GM21367 (cell line): ENCODE measurements at regions not wholly inside any gene's neighbourhood (a gene's known extent, or its start where the extent isn't known, plus 50 kb on each side); places are given as distances from the start of the nearest gene placed in this dataset.
"Not testable (repeated sequence)": the region's sequence is repeated elsewhere in the genome, so short reads cannot be mapped to it uniquely, and the experiment has no call there.

Source experiments
- ATAC-seq: cut with Tn5 transposase; IDR thresholded peaks from one replicate; pipeline ENCODE4 v1.9.1; 2021; ENCODE audit not compliant: unreplicated experiment

DNA sequence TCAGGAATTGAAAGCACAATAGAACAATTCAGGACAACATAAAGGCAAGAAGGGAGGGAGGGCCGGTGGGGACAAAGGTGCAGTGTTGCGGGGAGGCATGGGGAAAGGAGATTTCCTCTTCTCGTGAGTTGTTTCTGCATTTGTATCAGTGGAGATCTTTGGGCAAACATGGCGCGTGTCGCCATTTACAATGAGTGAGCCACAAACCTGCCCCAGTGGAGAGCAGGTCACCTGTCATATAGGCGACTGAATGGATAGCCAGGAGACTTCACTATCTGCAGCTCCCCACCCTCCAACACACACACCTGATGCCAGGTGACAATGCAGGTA is 87.7 kb upstream of the SLC45A1 start:
- ATAC-seq: no peak

- no peak for ATAC-seq
Measured at GRCh38 chr1:8228253-8228652, 89.7 kb upstream of the SLC45A1 start.

DNA sequence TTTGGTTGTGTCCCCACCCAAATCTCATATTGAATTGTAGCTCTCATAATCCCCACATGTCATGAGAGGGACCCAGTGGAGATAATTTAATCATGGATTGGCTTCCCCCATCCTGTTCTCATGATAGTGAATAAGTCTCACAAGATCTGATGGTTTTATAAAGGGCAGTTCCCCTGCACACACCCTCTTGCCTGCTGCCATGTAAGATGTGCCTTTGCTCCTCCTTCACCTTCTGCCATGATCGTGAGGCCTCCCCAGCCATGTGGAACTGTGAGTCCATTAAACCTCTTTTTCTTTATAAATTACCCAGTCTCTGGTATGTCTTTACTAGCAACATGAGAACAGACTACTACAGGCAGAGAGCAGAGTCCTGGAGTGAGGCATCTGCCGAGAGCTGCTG is 90.2 kb upstream of the SLC45A1 start:
- not testable (repeated sequence) for ATAC-seq

DNA sequence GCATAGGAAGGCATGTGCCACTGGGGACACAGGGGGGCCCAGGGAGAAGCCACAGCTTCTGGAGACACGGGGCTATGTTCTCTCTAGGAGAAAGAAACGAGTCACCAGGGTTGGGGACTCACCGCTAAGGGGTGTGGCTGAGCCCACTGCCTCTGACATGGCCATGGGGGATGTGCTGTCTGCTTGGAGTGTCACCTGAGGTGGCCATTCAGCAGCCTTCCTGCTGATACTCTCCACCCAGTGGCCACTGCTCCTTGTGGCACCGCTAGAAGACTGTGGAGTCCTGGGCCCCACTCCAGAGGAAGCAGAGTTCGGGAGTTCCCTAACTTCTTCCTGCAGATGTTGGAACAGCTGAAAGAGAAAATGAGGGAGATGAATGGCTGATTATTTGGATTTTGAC is 91.2 kb upstream of the SLC45A1 start:
- ATAC-seq: no peak

DNA sequence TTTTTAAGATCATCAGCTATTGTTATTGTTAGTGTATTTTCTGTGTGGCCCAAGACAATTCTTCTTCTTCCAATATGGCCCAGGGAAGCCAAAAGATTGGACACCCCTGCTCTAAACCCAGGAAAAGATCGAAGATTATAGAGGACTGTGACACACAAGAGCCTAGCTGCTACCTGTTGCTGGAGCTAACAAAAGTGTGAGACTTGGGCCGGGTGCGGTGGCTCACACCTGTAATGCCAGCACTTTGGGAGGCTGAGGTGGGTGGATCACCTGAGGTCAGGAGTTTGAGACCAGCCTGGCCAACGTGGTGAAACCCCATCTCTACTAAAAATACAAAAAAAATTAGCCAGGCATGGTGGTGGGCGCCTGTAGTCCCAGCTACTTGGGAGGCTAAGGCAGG is 91.9 kb upstream of the SLC45A1 start:
- not testable (repeated sequence) for ATAC-seq

- no peak for ATAC-seq
Measured at GRCh38 chr1:8223526-8223925, 94.4 kb upstream of the SLC45A1 start.

GRCh38 chr1:8222789-8223188 is 95.1 kb upstream of the SLC45A1 start:
- no peak for ATAC-seq

DNA sequence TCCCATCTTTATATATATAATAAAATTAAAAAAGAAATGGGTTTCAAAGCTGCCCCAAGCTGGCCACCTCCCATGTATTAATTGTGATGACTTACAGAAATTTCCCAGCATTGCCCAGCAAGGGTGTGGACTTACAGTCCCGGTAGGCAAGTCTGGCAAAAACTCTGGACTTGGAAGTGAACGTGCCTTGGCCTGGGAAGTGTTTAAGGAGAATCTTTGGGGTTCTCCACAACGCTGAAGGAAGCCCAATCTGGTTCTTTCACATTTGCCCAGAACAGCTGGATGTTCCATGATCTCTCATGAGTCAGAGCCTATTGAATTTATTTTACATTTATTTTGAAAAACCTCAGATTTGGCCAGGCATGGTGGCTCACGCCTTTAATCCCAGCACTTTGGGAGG is 98.4 kb upstream of the SLC45A1 start:
- ATAC-seq: no peak

- no peak for ATAC-seq
Measured at GRCh38 chr1:8218351-8219092, 99.4 kb upstream of the SLC45A1 start.

- ATAC-seq: no peak
Measured at GRCh38 chr1:8217809-8218208, 100.1 kb upstream of the SLC45A1 start.

DNA sequence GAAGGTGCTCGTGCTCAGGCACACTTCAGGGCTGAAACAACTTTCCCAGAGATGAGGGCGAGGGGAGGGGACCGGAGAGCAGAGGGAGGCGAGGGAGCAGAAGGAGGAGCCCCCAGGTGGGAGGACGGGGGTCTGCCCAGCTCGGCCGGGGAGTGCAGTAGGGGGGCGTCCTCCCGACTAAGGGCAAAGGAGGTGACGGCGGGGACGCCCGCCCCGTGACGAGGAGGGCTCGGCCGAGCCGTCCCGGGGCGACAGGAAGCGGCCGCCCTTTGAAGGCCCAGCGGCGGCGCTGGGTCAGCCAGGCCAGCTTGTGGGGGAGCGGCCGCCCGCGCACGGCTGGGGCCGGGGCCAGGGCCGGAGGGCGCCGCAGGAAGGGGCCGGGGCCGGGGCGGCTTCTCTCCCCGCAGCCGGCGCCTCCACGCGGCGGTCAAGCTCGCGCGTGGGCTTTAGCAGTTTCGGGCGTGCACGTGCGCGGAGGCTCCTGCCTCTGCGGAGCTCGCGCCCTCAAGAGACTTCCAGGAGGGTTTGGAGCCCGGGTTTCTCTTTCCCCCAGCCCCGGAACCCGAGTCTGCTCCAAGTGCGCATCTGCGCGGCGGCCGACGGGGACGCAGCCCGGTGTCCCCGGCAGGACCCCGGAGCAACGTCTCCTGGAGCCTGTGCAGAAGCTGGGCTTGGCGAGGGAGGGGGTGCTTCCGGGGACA is 100.8 kb upstream of the SLC45A1 start:
- no peak for ATAC-seq

DNA sequence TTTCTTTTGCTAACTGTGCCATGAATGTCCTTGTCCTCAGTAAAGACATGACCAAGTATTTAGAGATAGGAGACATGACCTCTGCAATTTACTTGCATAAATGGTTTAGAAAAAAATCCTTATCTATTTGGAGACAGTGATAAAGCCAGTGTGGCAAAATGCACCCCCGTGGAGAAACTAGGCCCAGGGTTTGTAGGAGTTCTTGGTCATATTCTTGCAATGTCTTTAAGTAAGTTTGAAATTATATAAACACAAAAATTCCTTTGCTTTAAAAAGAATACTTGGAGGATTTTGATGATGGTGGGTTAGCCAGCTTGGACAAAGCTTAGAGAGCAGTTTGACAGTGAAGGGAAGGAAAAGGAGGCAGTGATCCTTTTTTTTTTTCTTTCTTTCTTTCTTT is 101.9 kb upstream of the SLC45A1 start:
- no peak for ATAC-seq

DNA sequence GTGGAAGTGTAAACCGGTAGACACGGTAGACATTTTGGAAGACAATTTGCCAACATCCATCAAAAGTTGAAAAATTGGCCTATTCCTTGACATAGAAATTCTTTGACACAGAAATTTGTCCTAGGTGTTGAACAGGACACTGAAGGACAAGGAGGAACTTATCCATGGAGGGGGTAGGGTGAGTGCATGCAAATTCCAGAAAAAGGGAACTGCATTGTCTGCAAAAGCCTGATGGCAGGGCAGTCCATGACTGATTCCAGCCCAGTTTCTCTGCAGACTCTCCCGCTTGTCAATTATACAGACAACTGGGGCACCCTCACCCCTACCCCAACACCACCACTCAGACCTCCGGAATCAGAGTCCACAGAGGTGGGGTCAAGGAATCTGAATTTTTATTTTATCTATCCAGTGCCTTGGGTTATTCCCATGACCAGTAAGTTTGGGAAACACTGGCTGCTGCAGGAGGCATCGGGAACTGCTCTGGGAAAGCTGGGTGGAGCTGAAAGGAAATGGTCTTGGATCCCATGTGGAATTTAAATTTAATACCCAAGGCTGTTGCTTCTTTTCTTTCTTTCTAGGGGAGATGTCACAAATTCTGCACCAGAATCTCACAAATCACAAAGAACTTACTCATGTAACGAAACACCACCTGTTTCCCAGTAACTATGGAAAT is 103.3 kb upstream of the SLC45A1 start:
- ATAC-seq: no peak

- ATAC-seq: no peak
Measured at GRCh38 chr1:8213676-8214075, 104.2 kb upstream of the SLC45A1 start.

DNA sequence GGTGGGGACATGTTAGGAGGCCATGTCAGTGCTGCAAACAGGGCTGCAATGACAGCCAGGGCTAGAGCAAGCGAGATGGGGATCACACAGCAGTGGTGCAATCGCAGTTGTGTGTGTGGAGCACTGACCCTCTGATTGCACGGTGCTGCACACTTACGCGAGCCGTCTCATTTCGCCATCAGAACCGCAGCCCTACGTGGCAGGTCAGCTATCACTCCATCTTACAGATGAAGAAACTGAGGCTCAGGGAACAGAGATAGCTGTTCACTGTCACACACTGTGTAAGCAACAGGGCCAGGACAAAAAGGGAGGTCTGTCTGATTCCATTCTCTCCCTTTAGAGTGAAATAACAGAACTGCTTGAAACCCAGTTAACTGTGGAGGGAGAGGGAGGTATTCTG is 104.8 kb upstream of the SLC45A1 start:
- ATAC-seq: no peak

DNA sequence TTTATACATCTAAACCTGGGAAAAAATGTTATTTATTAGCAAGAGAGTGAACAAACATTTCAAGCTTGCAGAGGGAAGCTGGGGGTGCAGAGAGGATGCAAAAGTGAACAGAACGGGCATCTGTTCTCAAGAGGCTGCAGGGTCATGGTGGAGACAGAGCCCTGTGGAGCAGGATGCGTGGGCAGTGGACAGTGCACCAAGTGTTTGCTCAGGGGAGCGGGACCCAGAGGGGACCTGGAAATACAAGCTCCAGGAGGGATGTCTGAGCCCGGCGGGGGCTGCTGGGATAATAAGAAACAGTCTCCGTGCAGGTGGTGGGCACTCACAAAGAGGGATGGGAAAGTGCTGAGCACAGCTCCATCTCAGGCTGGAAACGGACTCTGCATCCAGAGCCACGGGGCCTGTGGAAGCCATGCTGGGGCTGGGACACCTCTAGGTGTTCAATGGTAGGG is 105.3 kb upstream of the SLC45A1 start:
- ATAC-seq: no peak

- ATAC-seq: no peak
Measured at GRCh38 chr1:8211883-8212579, 105.9 kb upstream of the SLC45A1 start.

DNA sequence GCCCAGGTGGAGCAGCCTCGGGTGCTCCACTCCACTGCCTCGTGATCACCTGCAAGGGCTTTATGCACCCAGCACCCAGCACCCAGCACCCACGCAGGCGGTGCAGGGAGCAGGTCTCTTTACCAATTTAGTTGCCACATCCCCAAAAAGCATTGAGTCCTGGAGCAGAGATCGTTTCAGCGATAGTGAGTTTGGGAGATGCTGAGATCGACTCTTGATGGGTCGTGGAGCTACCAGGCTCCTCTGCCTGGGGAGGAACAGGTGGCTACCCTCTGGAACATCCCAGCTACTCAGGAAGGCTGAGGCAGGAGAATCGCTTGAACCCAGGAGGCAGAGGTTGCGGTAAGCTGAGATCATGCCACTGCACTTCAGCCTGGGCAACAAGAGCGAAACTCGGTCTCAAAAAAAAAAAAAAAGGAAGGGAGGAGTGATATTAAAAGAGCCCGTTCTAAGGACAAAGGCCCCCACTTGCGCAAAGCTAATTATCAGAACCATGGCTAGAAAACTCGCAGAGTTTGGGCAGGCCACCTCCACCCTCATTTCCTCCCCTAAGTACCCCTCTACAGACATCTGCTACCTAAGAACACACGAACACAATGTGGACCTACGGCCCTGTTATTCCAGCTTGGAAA is 106.5 kb upstream of the SLC45A1 start:
- no peak for ATAC-seq

GRCh38 chr1:8207202-8207601 is 110.7 kb upstream of the SLC45A1 start:
- no peak for ATAC-seq

GRCh38 chr1:8206391-8206790 is 111.5 kb upstream of the SLC45A1 start:
- ATAC-seq: no peak

DNA sequence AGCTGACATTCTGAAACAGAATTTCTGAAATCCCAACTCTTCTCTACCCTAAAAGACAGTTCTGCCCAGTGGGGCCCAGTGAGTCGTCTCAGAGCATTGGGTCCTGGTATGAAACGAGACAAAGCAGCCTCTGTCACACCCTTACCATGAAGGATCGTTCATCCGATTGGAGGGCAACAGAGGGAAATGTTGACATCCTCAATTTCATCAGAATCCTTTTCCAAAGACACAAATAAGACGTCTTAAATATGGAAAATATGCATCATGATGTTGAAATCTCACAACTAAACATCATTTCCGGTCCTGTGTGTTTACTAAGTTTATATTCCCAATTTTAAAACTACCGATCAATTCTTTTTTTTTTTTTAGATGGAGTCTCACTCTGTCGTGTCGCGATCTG is 112.1 kb upstream of the SLC45A1 start:
- no peak for ATAC-seq
